ENCODE measurements at regions not wholly inside any gene's neighbourhood (a gene's known extent, or its start where the extent isn't known, plus 50 kb on each side); places are given as distances from the start of the nearest gene placed in this dataset.

DNA sequence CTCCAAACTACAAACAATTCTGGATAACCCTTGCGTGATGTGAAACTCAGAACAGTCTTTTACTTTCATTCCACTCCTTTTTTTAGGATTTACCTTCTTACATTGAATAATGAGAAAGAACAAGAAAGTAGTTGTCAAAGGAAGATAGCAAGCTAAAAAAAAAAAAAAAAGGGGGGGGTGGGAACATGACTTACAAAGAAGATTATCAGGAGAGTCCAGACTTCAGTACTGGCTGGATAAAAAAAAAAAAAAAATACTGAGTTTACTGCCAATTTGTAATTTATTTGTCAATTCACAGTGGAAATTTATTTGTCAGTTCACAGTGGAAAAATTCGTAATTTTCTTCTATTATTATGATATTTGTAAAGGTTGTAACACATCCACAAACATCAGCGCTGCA, 792.4 kb upstream of the SLITRK5 start:
- TF ChIP-seq, protein P1, sequence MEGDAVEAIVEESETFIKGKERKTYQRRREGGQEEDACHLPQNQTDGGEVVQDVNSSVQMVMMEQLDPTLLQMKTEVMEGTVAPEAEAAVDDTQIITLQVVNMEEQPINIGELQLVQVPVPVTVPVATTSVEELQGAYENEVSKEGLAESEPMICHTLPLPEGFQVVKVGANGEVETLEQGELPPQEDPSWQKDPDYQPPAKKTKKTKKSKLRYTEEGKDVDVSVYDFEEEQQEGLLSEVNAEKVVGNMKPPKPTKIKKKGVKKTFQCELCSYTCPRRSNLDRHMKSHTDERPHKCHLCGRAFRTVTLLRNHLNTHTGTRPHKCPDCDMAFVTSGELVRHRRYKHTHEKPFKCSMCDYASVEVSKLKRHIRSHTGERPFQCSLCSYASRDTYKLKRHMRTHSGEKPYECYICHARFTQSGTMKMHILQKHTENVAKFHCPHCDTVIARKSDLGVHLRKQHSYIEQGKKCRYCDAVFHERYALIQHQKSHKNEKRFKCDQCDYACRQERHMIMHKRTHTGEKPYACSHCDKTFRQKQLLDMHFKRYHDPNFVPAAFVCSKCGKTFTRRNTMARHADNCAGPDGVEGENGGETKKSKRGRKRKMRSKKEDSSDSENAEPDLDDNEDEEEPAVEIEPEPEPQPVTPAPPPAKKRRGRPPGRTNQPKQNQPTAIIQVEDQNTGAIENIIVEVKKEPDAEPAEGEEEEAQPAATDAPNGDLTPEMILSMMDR (IDR thresholded peaks at IDR 0.05): no peak
- TF ChIP-seq POLR2A (IDR thresholded peaks at IDR 0.05) (no peak), EP300 (IDR thresholded peaks at IDR 0.05) (no peak)

Measured in ovary (tissue), 3 donors.